AG04450 (cell line): ENCODE measurements at regions not wholly inside any gene's neighbourhood (a gene's known extent, or its start where the extent isn't known, plus 50 kb on each side); places are given as distances from the start of the nearest gene placed in this dataset.

Experiments used
- CTCF ChIA-PET: fragments of 300-600, 350-600 bp; formaldehyde crosslinking; extraction: SDS; loops from one replicate; lab custom pipeline; 2022; ENCODE audit warnings: antibody characterized with exemption, inconsistent platforms; lab: Charles Lee
- POLR2A ChIA-PET: fragments of 350-600 bp; formaldehyde crosslinking; extraction: SDS; loops from one replicate; lab custom pipeline; 2021; ENCODE audit warnings: antibody characterized with exemption, inconsistent platforms; lab: Yijun Ruan, JAX
- DNase-seq: peaks from one replicate; pipeline ENCODE4 v3.0.0-alpha.2; 2011; ENCODE audit warnings: low read depth, low spot score
- H3K27ac ChIP-seq: one replicate; pipeline ENCODE4 v1.5.1; 2012; ENCODE audit warnings: low read depth, low read length, control low read depth
- H3K27me3 ChIP-seq: one replicate; pipeline ENCODE4 v1.6.0; 2012; ENCODE audit warnings: low read length; ENCODE audit not compliant: control insufficient read depth, insufficient read depth
- H3K4me3 ChIP-seq: 2 replicates; pipeline ENCODE4 v1.5.1; 2011; ENCODE audit warnings: mild to moderate bottlenecking, low read depth, low read length, control low read depth
- H3K9me3 ChIP-seq: 2 replicates; pipeline ENCODE4 v1.5.1; 2012; ENCODE audit warnings: low read length; ENCODE audit not compliant: control insufficient read depth, insufficient read depth
- TF ChIP-seq, protein P1 (sequence below): IDR thresholded peaks from 2 replicates; pipeline ENCODE4 v1.5.1; 2011; ENCODE audit warnings: low read depth, low read length, control low read depth, inconsistent platforms

- H3K27me3 ChIP-seq, result no peaks in the 10 kb centered on the region
- DNase-seq, result no peak
- H3K9me3 ChIP-seq, result peaks cover 5% of the 10 kb centered on the region; the same call in 1 of the 2 replicates
- POLR2A ChIA-PET, result no interaction called here
- CTCF ChIA-PET, result no interaction called here
- H3K27ac ChIP-seq, result no peak overlapping the region
- H3K4me3 ChIP-seq, result no peak overlapping the region
- TF ChIP-seq, protein P1, sequence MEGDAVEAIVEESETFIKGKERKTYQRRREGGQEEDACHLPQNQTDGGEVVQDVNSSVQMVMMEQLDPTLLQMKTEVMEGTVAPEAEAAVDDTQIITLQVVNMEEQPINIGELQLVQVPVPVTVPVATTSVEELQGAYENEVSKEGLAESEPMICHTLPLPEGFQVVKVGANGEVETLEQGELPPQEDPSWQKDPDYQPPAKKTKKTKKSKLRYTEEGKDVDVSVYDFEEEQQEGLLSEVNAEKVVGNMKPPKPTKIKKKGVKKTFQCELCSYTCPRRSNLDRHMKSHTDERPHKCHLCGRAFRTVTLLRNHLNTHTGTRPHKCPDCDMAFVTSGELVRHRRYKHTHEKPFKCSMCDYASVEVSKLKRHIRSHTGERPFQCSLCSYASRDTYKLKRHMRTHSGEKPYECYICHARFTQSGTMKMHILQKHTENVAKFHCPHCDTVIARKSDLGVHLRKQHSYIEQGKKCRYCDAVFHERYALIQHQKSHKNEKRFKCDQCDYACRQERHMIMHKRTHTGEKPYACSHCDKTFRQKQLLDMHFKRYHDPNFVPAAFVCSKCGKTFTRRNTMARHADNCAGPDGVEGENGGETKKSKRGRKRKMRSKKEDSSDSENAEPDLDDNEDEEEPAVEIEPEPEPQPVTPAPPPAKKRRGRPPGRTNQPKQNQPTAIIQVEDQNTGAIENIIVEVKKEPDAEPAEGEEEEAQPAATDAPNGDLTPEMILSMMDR, result no peak
These were observed 448.3 kb downstream of the INSC start for GRCh38 chr11:15563054-15563453.

- Histone ChIP-seq H3K9me3 (no peaks in the 10 kb centered on the region; the same call in 1 of the 2 replicates), H3K27me3 (no peaks in the 10 kb centered on the region), H3K4me3 (no peak overlapping the region), H3K27ac (no peak overlapping the region)
- POLR2A ChIA-PET, result no interaction called here
- TF ChIP-seq, protein P1, result no peak
- CTCF ChIA-PET, result no interaction called here
- DNase-seq, result no peak
These were observed 451.2 kb downstream of the INSC start for GRCh38 chr11:15565880-15566279.

- ChIA-PET CTCF (no interaction called here), POLR2A (interaction anchor here (0.6 kb wide), 1 partner anchor 14 kb away, joined by 3 read pairs; no protein-coding TSS in a partner anchor)
These were observed 453.7 kb downstream of the INSC start for GRCh38 chr11:15568440-15568839.

GRCh38 chr11:15569305-15570025, 454.7 kb downstream of the INSC start:
- POLR2A ChIA-PET, result no interaction called here
- DNase-seq, result no peak
- no peaks in the 10 kb centered on the region for H3K27me3 ChIP-seq
- TF ChIP-seq, protein P1, result no peak
- no peak overlapping the region for H3K4me3 ChIP-seq
- no peak overlapping the region for H3K27ac ChIP-seq
- CTCF ChIA-PET, result no interaction called here
- no peaks in the 10 kb centered on the region for H3K9me3 ChIP-seq

More at GRCh38 chr11:15568440-15568839, 453.7 kb downstream of the INSC start:
- TF ChIP-seq, protein P1, result no peak
- no peaks in the 10 kb centered on the region for H3K9me3 ChIP-seq
- no peak for DNase-seq
- H3K27ac ChIP-seq, result no peak overlapping the region
- H3K27me3 ChIP-seq, result no peaks in the 10 kb centered on the region
- H3K4me3 ChIP-seq, result no peak overlapping the region

DNA sequence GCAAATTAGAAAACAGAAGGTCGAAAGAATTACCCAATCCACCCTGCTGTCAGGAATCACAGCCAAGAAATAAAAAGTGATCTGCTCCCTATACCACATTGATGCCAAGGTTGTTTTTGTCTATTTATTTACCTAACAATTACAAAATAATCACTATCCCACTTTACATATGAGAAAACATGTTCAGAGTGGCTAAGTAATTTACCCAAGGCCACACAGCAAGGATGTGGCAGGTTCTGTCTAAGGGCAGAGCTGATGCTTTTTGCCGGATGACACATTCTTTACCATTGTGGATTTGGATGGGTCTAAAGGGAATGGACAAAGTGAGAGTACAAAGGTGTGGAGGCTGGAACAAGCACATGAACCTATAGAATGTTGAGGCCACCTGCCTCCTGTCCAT, 460.7 kb downstream of the INSC start:
- H3K4me3 ChIP-seq, result no peak overlapping the region
- POLR2A ChIA-PET, result no interaction called here
- TF ChIP-seq, protein P1, result no peak
- CTCF ChIA-PET, result no interaction called here
- DNase-seq, result no peak
- no peak overlapping the region for H3K27ac ChIP-seq
- H3K9me3 ChIP-seq, result no peaks in the 10 kb centered on the region
- H3K27me3 ChIP-seq, result no peaks in the 10 kb centered on the region
